HG03565 (cell line): ENCODE measurements at regions not wholly inside any gene's neighbourhood (a gene's known extent, or its start where the extent isn't known, plus 50 kb on each side); places are given as distances from the start of the nearest gene placed in this dataset.

Experiments
- ATAC-seq: cut with Tn5 transposase; IDR thresholded peaks from one replicate; pipeline ENCODE4 v1.9.1; 2021; ENCODE audit warnings: mild to moderate bottlenecking, moderate library complexity; ENCODE audit not compliant: unreplicated experiment

- ATAC-seq: no peak
These were observed 1898.8 kb upstream of the PIK3C3 start for GRCh38 chr18:40056079-40056692.

- ATAC-seq: no peak
These were observed 1899.8 kb upstream of the PIK3C3 start for GRCh38 chr18:40055262-40055661.

- no peak for ATAC-seq
These were observed 1905.3 kb upstream of the PIK3C3 start for GRCh38 chr18:40049716-40050115.

GRCh38 chr18:40048886-40049650 is 1906.0 kb upstream of the PIK3C3 start:
- no peak for ATAC-seq

- ATAC-seq: no peak
These were observed 1906.8 kb upstream of the PIK3C3 start for GRCh38 chr18:40048253-40048652.

GRCh38 chr18:40046596-40046995 is 1908.4 kb upstream of the PIK3C3 start:
- no peak for ATAC-seq

GRCh38 chr18:40041951-40042350 is 1913.1 kb upstream of the PIK3C3 start:
- no peak for ATAC-seq

- ATAC-seq: no peak
These were observed 1914.5 kb upstream of the PIK3C3 start for GRCh38 chr18:40040574-40040973.

- ATAC-seq: no peak
These were observed 1917.7 kb upstream of the PIK3C3 start for GRCh38 chr18:40037356-40037755.

- no peak for ATAC-seq
These were observed 1918.2 kb upstream of the PIK3C3 start for GRCh38 chr18:40036861-40037260.

- ATAC-seq: no peak
These were observed 1919.1 kb upstream of the PIK3C3 start for GRCh38 chr18:40035966-40036365.

- no peak for ATAC-seq
These were observed 1923.0 kb upstream of the PIK3C3 start for GRCh38 chr18:40032076-40032475.

- no peak for ATAC-seq
These were observed 1923.6 kb upstream of the PIK3C3 start for GRCh38 chr18:40031435-40031834.

- ATAC-seq: no peak
These were observed 1935.1 kb upstream of the PIK3C3 start for GRCh38 chr18:40019797-40020392.

GRCh38 chr18:40018266-40018665 is 1936.8 kb upstream of the PIK3C3 start:
- no peak for ATAC-seq

GRCh38 chr18:40017021-40017420 is 1938.0 kb upstream of the PIK3C3 start:
- no peak for ATAC-seq

- ATAC-seq: no peak
These were observed 1938.6 kb upstream of the PIK3C3 start for GRCh38 chr18:40016405-40016804.

GRCh38 chr18:40013001-40013609 is 1941.9 kb upstream of the PIK3C3 start:
- ATAC-seq: no peak

GRCh38 chr18:40011201-40011600 is 1943.8 kb upstream of the PIK3C3 start:
- ATAC-seq: no peak

- no peak for ATAC-seq
These were observed 1948.4 kb upstream of the PIK3C3 start for GRCh38 chr18:40006634-40007033.

- ATAC-seq: no peak
These were observed 1950.8 kb upstream of the PIK3C3 start for GRCh38 chr18:40004246-40004645.

GRCh38 chr18:39998317-39998716 is 1956.7 kb upstream of the PIK3C3 start:
- no peak for ATAC-seq
